Activated CD4-positive, alpha-beta T cell treated with anti-CD3 and anti-CD28 coated beads for 48 hours (primary cell): ENCODE measurements at regions not wholly inside any gene's neighbourhood (a gene's known extent, or its start where the extent isn't known, plus 50 kb on each side); places are given as distances from the start of the nearest gene placed in this dataset.
"Not testable (repeated sequence)": the region's sequence is repeated elsewhere in the genome, so short reads cannot be mapped to it uniquely, and the experiment has no call there.

Experiments
- DNase-seq: peaks from one replicate; pipeline ENCODE4 v3.0.0-alpha.2; 2020

- DNase-seq: no peak
Observed at GRCh38 chr11:116328851-116329250, 443.9 kb downstream of the BUD13 start.

- DNase-seq: no peak
Observed at GRCh38 chr11:116328391-116328790, 444.4 kb downstream of the BUD13 start.

- DNase-seq: no peak
Observed at GRCh38 chr11:116326146-116326545, 446.6 kb downstream of the BUD13 start.

- DNase-seq: no peak
Observed at GRCh38 chr11:116325247-116325646, 447.5 kb downstream of the BUD13 start.

- DNase-seq: not testable (repeated sequence)
Observed at GRCh38 chr11:116324077-116324476, 448.7 kb downstream of the BUD13 start.

- no peak for DNase-seq
Observed at GRCh38 chr11:116317212-116317611, 455.6 kb downstream of the BUD13 start.

GRCh38 chr11:116314006-116314405 is 458.8 kb downstream of the BUD13 start:
- DNase-seq: no peak

GRCh38 chr11:116312570-116313391 is 460.0 kb downstream of the BUD13 start:
- no peak for DNase-seq

GRCh38 chr11:116311206-116311605 is 461.6 kb downstream of the BUD13 start:
- DNase-seq: no peak

- DNase-seq: no peak
Observed at GRCh38 chr11:116310698-116311097, 462.1 kb downstream of the BUD13 start.

- DNase-seq: no peak
Observed at GRCh38 chr11:116310226-116310625, 462.6 kb downstream of the BUD13 start.

- DNase-seq: no peak
Observed at GRCh38 chr11:116309446-116309845, 463.3 kb downstream of the BUD13 start.

GRCh38 chr11:116302756-116303155 is 470.0 kb downstream of the BUD13 start:
- no peak for DNase-seq

GRCh38 chr11:116301141-116301540 is 471.6 kb downstream of the BUD13 start:
- DNase-seq: no peak

- no peak for DNase-seq
Observed at GRCh38 chr11:116300232-116300631, 472.6 kb downstream of the BUD13 start.

- DNase-seq: no peak
Observed at GRCh38 chr11:116294630-116295029, 478.2 kb downstream of the BUD13 start.

- no peak for DNase-seq
Observed at GRCh38 chr11:116287866-116288265, 484.9 kb downstream of the BUD13 start.

GRCh38 chr11:116285026-116285425 is 487.8 kb downstream of the BUD13 start:
- no peak for DNase-seq

- DNase-seq: no peak
Observed at GRCh38 chr11:116283300-116283699, 489.5 kb downstream of the BUD13 start.

GRCh38 chr11:116282481-116282880 is 490.3 kb downstream of the BUD13 start:
- DNase-seq: no peak

- no peak for DNase-seq
Observed at GRCh38 chr11:116281173-116282160, 491.3 kb downstream of the BUD13 start.

GRCh38 chr11:116279511-116279910 is 493.3 kb downstream of the BUD13 start:
- DNase-seq: no peak

GRCh38 chr11:116278076-116278475 is 494.7 kb downstream of the BUD13 start:
- DNase-seq: no peak
